ENCODE measurements at regions not wholly inside any gene's neighbourhood (a gene's known extent, or its start where the extent isn't known, plus 50 kb on each side); places are given as distances from the start of the nearest gene placed in this dataset.

- intact Hi-C loops (cut with DNase I): loop anchor here in 1 of 3 donors (10.0 kb wide), 1 partner anchor 547 kb away; no protein-coding TSS in a partner anchor
- no peak overlapping the region for H3K27ac ChIP-seq
- FAIRE-seq: no peak
- DNase-seq: no peak
- no peaks in the 10 kb centered on the region for H3K27me3 ChIP-seq
- TF ChIP-seq, protein P1, sequence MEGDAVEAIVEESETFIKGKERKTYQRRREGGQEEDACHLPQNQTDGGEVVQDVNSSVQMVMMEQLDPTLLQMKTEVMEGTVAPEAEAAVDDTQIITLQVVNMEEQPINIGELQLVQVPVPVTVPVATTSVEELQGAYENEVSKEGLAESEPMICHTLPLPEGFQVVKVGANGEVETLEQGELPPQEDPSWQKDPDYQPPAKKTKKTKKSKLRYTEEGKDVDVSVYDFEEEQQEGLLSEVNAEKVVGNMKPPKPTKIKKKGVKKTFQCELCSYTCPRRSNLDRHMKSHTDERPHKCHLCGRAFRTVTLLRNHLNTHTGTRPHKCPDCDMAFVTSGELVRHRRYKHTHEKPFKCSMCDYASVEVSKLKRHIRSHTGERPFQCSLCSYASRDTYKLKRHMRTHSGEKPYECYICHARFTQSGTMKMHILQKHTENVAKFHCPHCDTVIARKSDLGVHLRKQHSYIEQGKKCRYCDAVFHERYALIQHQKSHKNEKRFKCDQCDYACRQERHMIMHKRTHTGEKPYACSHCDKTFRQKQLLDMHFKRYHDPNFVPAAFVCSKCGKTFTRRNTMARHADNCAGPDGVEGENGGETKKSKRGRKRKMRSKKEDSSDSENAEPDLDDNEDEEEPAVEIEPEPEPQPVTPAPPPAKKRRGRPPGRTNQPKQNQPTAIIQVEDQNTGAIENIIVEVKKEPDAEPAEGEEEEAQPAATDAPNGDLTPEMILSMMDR (IDR thresholded peaks at IDR 0.05): no peak
- WGBS, 2 donors: 73 to 77% methylated on average over 3 of the region's 3 CpGs
- H3K4me1 ChIP-seq: no peaks in the 10 kb centered on the region
- no peak for ATAC-seq
- no peak overlapping the region for H3K4me3 ChIP-seq
- H3K9me3 ChIP-seq: no peaks in the 10 kb centered on the region
- H3K36me3 ChIP-seq: no peaks in the 10 kb centered on the region
Measured at GRCh38 chr3:185988080-185988815, 50.4 kb upstream of the TRA2B start.
